ENCODE measurements at regions not wholly inside any gene's neighbourhood (a gene's known extent, or its start where the extent isn't known, plus 50 kb on each side); places are given as distances from the start of the nearest gene placed in this dataset.

GRCh38 chr6:43843097-43843645, 73.2 kb downstream of the VEGFA start (continued):
- no peak; the same call in 1 of the 2 replicates for TF ChIP-seq REST (IDR thresholded peaks at IDR 0.05; ENCODE audit: borderline replicate concordance)
- no peak for TF ChIP-seq REST (CRISPR knock-in tag; IDR thresholded peaks at IDR 0.05; ENCODE audit: low read depth)
- TF ChIP-seq CTBP1 (IDR thresholded peaks at IDR 0.05; ENCODE audit: borderline replicate concordance): peak; percentile 85
- TF ChIP-seq TRIM25 (IDR thresholded peaks at IDR 0.05; ENCODE audit: borderline replicate concordance): no peak
- TF ChIP-seq FOXK1 (CRISPR knock-in tag; IDR thresholded peaks at IDR 0.05; ENCODE audit: borderline replicate concordance): no peak
- TF ChIP-seq ZKSCAN3 (CRISPR knock-in tag; IDR thresholded peaks at IDR 0.05): no peak
- no peak for TF ChIP-seq POLR2A (conservative IDR thresholded peaks at IDR 0.05)
- no peak for TF ChIP-seq HOMEZ (CRISPR knock-in tag; IDR thresholded peaks at IDR 0.05)
- no peak for TF ChIP-seq TFAM (CRISPR knock-in tag; conservative IDR thresholded peaks at IDR 0.05)
- no peak for TF ChIP-seq MXD1 (CRISPR knock-in tag; IDR thresholded peaks at IDR 0.05; ENCODE audit: borderline replicate concordance, poor library complexity, severe bottlenecking)
- TF ChIP-seq ELF4 (CRISPR knock-in tag; IDR thresholded peaks at IDR 0.05): no peak
- no peak for TF ChIP-seq HMG20B (CRISPR knock-in tag; IDR thresholded peaks at IDR 0.05)
- no peak for TF ChIP-seq THRAP3 (IDR thresholded peaks at IDR 0.05; ENCODE audit: borderline replicate concordance)
- no peak for TF ChIP-seq BMI1 (IDR thresholded peaks at IDR 0.05; ENCODE audit: low read length)
- TF ChIP-seq ID3 (CRISPR knock-in tag; IDR thresholded peaks at IDR 0.05): no peak
- TF ChIP-seq ID3 (tag; IDR thresholded peaks at IDR 0.05): peak; percentile 52; the same call in 1 of the 2 replicates

Data from K562 (cell line).